ENCODE measurements at regions not wholly inside any gene's neighbourhood (a gene's known extent, or its start where the extent isn't known, plus 50 kb on each side); places are given as distances from the start of the nearest gene placed in this dataset.

GRCh38 chr20:10824750-10825500 lies 151.1 kb upstream of the JAG1 start:
- Histone ChIP-seq H3K4me3 (no peak overlapping the region), H3K9me3 (peaks cover 0 to 14% (median 0%) of the 10 kb centered on the region in 11 donors), H3K27me3 (no peaks in the 10 kb centered on the region), H3K4me1 (no peaks in the 10 kb centered on the region), H3K36me3 (no peaks in the 10 kb centered on the region), H3K27ac (no peak overlapping the region)
- DNase-seq: no peak
- intact Hi-C loops (cut with DNase I): no loop called here
- no peak for ATAC-seq
- WGBS, 2 donors: 89 to 91% methylated on average over 11 of the region's 11 CpGs
- TF ChIP-seq, protein P1, sequence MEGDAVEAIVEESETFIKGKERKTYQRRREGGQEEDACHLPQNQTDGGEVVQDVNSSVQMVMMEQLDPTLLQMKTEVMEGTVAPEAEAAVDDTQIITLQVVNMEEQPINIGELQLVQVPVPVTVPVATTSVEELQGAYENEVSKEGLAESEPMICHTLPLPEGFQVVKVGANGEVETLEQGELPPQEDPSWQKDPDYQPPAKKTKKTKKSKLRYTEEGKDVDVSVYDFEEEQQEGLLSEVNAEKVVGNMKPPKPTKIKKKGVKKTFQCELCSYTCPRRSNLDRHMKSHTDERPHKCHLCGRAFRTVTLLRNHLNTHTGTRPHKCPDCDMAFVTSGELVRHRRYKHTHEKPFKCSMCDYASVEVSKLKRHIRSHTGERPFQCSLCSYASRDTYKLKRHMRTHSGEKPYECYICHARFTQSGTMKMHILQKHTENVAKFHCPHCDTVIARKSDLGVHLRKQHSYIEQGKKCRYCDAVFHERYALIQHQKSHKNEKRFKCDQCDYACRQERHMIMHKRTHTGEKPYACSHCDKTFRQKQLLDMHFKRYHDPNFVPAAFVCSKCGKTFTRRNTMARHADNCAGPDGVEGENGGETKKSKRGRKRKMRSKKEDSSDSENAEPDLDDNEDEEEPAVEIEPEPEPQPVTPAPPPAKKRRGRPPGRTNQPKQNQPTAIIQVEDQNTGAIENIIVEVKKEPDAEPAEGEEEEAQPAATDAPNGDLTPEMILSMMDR (IDR thresholded peaks at IDR 0.05): no peak

GRCh38 chr20:10826111-10826510 lies 152.3 kb upstream of the JAG1 start:
- no peak for DNase-seq
- 67 to 73% methylated on average over 1 of the region's 1 CpG for WGBS, 2 donors

GRCh38 chr20:10828180-10828579 lies 154.4 kb upstream of the JAG1 start:
- DNase-seq (no peak), ATAC-seq (no peak)
- Histone ChIP-seq H3K4me1 (no peaks in the 10 kb centered on the region), H3K9me3 (peaks cover 0 to 2% (median 0%) of the 10 kb centered on the region in 11 donors), H3K27ac (no peak overlapping the region), H3K4me3 (no peak overlapping the region), H3K36me3 (no peaks in the 10 kb centered on the region), H3K27me3 (no peaks in the 10 kb centered on the region)
- intact Hi-C loops (cut with DNase I): no loop called here
- WGBS, 2 donors: 83 to 86% methylated on average over 5 of the region's 5 CpGs
- TF ChIP-seq, protein P1 (IDR thresholded peaks at IDR 0.05): no peak

More at GRCh38 chr20:10826111-10826510, 152.3 kb upstream of the JAG1 start:
- peaks cover 0 to 9% (median 0%) of the 10 kb centered on the region in 11 donors for H3K9me3 ChIP-seq
- TF ChIP-seq, protein P1 (IDR thresholded peaks at IDR 0.05): no peak
- H3K36me3 ChIP-seq: no peaks in the 10 kb centered on the region
- H3K4me1 ChIP-seq: no peaks in the 10 kb centered on the region
- intact Hi-C loops (cut with DNase I): no loop called here
- no peaks in the 10 kb centered on the region for H3K27me3 ChIP-seq
- no peak overlapping the region for H3K4me3 ChIP-seq
- H3K27ac ChIP-seq: no peak overlapping the region
- ATAC-seq: no peak

GRCh38 chr20:10832141-10832540 lies 158.3 kb upstream of the JAG1 start:
- TF ChIP-seq, protein P1 (IDR thresholded peaks at IDR 0.05): no peak
- no peak overlapping the region for H3K4me3 ChIP-seq

More at GRCh38 chr20:10832141-10832540, 158.3 kb upstream of the JAG1 start:
- ATAC-seq: no peak
- Histone ChIP-seq H3K36me3 (no peaks in the 10 kb centered on the region), H3K9me3 (no peaks in the 10 kb centered on the region), H3K27ac (no peak overlapping the region), H3K27me3 (no peaks in the 10 kb centered on the region), H3K4me1 (no peaks in the 10 kb centered on the region)
- DNase-seq: no peak
- intact Hi-C loops (cut with DNase I): no loop called here
